Frontal cortex (tissue), 4 donors: ENCODE measurements at regions not wholly inside any gene's neighbourhood (a gene's known extent, or its start where the extent isn't known, plus 50 kb on each side); places are given as distances from the start of the nearest gene placed in this dataset. TPM values are rescaled to one million over a fixed set of nuclear protein-coding genes. Genes with fewer than 3 reads are reported as not detected.

ENCODE experiments used
- DNase-seq, 2 donors: peaks; one replicate each; pipeline ENCODE4 v3.0.0; 2012; ENCODE audit warnings: low spot score in 2 of 2
- FAIRE-seq: peaks from 2 replicates; lab custom pipeline; 2012; peaks lifted over from hg19 to GRCh38; lab: Jason Lieb, UNC
- small RNA-seq: library from RNA; depleted of rRNA; stranded (forward); fragments of <200 nt; gene quantifications from one replicate; pipeline ENCODE3, GENCODE V24; 2014
- donor health status: control.
- donor health status: control.
- donor health status: control.

DNA sequence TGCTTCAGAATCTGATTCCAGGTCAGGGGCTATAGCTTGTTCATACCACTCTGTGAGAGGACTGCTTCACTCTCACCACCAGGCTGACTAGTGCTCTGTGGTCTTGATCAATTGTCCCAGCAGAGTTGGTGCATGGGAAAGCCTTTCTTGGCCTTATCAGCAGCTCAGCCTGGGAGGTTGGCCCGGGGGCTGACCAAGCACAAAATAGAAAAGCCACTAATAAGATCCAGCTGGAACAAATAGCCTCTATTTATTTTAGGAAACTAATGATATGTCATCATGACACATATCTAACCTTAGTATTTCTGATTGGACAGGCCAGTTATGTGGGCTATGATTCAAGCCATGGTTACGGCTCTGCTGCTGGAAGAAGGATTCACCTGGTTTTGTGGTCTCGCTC, 134.2 kb downstream of the GDAP2 start:
- no peak for FAIRE-seq

DNA sequence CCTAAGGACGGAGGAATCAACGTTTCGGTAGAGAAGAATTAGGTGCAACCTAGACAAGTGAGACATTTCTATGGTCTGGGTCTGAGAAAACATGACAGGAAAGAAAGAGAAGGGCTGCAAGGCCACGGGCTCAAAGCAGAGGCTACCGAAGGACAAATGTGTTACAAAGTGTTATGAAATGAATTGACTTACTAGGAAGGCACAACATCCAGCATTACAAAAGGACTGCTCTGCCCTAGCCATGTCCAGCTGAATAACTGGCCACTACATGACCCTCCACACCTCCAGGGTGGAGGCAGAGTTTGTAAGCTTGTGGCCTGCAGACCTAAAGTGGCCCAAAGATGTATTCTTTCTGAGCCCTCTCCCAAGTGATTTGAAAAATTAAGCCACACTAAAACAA, 133.6 kb downstream of the GDAP2 start:
- no peak for FAIRE-seq
- DNase-seq: no peak

More for the DNA sequence above, 134.2 kb downstream of the GDAP2 start:
- no peak for DNase-seq

DNA sequence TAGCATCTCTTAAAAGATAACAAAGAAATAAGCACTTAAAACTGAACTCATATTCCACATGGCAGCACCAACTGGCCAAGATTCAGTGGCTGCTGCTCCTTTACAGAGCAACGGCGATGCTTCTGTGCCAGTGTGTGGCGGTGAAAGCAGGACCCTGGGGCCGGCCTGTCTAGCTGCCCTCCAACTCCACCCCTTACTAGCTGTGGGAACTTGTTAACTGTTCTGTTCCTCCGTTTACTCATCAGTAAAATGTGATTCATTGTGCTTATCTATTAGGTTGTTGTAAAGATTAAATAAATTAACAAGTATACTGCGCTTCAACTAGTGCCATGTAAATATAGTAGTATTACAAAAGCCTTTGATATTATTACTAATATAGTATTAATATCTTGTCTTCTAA, 133.2 kb downstream of the GDAP2 start:
- no peak for DNase-seq
- no peak for FAIRE-seq

DNA sequence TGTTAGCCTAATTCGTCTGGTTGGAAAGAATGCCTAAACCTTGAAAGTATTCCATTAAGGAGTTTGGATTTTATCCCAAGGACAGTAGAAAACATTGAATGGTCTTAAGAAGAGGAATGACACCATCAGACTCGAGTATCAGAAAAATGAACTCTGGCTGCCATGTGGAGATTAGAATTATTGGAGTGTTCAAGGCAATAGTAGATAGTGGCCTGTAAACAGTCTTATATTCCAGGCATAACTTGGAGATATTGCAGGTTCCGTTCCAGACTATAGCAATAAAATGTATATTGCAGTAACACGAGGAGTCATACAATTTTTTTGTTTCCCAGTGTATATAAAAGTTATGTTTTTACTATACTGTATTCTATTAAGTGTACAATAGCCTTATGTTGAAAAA, 130.9 kb downstream of the GDAP2 start:
- DNase-seq (no peak), FAIRE-seq (no peak)

DNA sequence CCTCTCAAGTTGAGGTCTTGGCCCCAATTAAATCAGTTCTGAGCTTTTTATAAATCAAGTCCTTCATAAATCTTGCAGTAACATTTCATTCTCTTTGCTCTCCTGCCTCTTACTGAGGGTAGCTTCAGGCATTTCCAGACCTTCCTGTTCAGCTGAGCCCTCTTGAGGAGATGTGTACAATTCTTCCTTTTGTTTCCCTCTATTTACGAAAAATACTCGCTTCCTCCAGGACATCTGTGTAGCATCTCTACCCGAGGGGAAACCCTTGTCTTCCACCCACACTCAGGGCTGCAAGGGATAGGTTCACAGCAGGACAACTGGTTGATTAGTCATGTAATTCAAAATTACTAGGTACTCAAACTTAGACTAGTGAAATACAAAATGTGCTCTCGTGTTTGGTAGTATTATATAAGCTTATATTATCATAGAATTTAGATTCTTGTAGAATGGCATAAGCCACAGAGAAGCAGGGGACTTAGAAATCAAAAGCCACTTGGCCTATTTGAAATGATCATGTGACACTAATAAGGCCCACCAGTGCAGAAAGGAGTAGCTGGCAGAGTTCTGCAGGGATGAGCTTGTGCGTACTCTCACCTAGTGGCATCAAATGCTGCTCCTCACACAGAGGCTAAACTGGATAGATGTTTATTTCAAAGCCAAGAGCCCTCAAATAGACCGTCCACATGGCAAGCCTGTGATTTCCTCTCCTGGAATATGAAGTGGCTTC, 126.7 kb downstream of the GDAP2 start:
- DNase-seq: no peak
- no peak for FAIRE-seq

DNA sequence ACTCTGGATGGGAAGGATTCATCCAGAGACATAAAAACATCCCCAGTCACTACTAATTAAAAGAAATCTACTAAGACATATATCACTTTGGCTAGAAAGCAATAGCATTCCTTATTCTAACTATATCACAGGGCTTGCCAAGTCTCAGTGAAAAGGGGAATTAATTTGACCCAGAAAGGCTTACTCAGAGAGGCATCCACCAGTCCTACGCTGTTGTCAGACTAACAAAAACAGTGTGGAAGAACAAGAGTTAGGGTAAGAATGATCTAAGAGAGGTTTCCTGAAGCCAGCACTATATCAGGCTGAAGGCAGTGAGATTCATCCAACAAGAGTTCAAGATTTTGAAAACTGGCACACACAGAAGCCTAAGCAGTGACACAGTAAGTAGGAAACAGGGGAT, 126.1 kb downstream of the GDAP2 start:
- no peak for DNase-seq
- no peak for FAIRE-seq

DNA sequence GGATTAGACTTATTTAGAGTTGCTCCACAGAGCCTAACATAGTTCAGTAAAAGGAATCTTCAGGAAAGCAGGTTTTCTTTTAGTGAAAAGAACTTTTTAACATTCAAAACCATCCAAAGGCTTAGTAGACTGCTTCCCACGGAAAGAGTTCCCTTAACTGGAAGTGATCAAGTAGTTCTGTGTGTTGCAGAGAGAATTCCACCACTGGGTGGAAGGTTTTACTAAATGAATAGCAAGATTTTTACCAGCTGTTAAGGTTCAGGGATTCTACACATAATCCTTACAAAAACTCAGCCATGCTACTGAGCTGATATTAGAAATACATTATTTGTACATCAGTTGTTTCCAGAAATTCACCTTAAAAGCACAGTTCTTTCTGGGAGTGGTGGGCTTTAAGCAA, 119.7 kb downstream of the GDAP2 start:
- FAIRE-seq (no peak), DNase-seq (no peak)

DNA sequence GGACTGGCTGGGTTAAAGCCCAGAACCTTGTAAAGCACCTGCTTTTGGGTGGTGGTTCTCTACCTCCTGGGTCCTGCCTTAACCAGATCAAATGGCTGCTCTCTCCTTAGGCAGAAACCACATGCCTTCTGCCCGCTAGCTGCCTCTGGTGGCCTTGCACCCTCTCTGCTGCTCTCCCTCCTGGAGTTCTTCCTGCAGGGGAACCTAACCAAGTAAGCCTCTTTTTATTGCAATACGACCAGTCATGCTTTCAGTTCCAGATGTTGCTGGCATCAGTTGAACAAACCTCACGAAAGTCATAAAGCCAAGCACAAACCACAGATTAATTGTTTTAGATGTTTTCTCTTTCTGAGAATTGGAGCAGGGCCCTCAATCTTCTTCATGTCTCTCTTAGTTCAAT, 118.9 kb downstream of the GDAP2 start:
- FAIRE-seq (no peak), DNase-seq (no peak)

DNA sequence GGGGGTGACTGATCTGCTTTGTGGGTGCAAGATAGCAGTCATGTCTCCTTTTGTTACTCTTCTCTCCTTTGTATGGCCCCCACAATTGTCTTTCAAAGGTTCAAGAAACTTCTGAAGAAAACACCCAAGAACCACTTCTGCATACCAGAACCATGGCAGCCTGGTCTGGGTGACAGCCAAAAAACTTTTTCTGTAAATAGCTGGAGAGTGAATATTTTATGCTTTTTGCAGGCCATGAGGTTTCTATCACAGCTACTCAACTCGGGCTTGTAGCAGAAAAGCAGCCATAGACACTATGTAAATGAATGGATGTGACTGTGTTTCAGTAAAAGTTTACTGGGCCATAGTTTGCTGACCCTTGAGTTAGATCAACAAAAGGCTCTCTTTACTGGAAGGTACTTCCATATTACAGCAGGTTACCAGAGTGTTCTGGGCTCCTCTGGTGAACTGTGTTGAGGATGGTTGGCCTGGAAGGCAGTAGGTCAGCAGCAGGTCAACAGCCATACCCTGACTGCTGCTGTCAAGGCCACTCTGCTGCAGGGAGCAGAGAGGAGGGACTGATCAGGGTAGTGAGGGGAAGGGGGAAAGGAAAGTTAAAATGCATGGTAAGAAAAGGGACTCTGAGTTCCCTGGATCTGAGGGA, 116.4 kb downstream of the GDAP2 start:
- FAIRE-seq: no peak
- DNase-seq: no peak

Small RNA genes in the stretch of these regions (small RNA-seq; reads per million reads assigned to genes)
- gene AL390877.1 (not detected), gene RF00561 (not detected)
